Retinal pigment epithelial cell (primary cell): ENCODE measurements at regions not wholly inside any gene's neighbourhood (a gene's known extent, or its start where the extent isn't known, plus 50 kb on each side); places are given as distances from the start of the nearest gene placed in this dataset.

Experiments used
- DNase-seq: peaks from one replicate; pipeline ENCODE4 v3.0.0-alpha.2; 2010; ENCODE audit warnings: low read depth
- H3K4me3 ChIP-seq: 2 replicates; pipeline ENCODE4 v1.5.1; 2011; ENCODE audit warnings: mild to moderate bottlenecking, low read length, control low read depth, moderate library complexity
- TF ChIP-seq, protein P1 (sequence below): conservative IDR thresholded peaks from 2 replicates; pipeline ENCODE4 v1.5.1; 2011; ENCODE audit warnings: low read depth, low read length, control low read depth, inconsistent platforms

DNA sequence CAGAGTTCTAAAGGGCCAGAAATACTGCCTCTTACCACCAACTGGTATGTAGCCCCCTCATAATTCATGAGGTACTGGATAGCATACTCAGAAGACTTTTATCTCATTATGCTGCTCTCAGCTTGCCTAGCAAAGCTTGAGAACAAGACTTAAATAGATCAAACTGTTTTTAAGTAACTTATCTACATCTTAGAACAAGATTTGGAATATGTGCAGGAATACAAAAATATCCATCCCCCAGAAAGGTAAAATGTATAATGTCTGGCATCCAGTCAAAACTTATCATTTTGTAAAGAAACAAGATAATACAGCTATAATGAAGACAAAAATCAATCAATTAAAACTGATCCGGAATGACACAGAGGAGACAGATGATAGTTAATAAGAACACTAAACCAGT, 400.4 kb upstream of the TGFBR2 start:
- no peak overlapping the region for H3K4me3 ChIP-seq
- no peak for DNase-seq
- TF ChIP-seq, protein P1, sequence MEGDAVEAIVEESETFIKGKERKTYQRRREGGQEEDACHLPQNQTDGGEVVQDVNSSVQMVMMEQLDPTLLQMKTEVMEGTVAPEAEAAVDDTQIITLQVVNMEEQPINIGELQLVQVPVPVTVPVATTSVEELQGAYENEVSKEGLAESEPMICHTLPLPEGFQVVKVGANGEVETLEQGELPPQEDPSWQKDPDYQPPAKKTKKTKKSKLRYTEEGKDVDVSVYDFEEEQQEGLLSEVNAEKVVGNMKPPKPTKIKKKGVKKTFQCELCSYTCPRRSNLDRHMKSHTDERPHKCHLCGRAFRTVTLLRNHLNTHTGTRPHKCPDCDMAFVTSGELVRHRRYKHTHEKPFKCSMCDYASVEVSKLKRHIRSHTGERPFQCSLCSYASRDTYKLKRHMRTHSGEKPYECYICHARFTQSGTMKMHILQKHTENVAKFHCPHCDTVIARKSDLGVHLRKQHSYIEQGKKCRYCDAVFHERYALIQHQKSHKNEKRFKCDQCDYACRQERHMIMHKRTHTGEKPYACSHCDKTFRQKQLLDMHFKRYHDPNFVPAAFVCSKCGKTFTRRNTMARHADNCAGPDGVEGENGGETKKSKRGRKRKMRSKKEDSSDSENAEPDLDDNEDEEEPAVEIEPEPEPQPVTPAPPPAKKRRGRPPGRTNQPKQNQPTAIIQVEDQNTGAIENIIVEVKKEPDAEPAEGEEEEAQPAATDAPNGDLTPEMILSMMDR = no peak

DNA sequence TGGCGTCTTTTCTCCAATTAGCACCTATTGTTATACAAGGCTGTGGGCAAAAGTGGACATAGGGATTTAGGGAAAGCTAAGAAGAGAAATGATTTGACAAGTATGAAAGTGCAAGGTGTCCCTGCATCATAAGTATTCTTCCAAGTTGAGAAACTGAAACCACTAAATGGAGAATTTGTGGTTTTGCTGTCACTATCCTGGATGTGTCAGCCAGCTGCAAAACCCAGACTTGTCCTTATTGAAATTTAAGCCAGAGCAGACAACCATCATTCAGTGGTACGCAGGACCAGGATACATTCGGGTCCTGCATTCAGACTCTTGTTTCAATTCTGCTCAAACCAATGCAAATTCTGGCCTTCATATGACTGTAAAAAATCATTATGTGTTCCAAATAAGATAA, 384.8 kb upstream of the TGFBR2 start:
- no peak for DNase-seq
- TF ChIP-seq, protein P1 = no peak
- H3K4me3 ChIP-seq = no peak overlapping the region

DNA sequence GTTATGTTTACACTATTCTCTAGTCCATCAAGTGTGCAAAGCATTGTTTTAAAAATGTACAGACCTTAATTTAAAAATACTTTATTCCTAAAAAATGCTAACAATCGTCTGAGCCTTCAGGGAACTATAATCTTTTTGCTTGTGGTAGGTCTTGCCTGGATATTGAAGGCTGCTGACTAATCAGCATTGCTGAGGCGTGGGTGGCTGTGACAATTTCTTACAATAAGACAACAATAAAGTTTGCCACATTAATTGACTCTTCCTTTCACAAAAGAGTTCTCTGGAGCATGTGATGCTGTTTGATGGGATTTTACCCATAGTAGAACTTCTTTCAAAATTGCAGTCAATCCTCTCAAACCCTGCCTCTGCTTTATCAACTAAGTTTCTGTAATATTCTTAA, 384.0 kb upstream of the TGFBR2 start:
- DNase-seq = no peak
- TF ChIP-seq, protein P1 = no peak
- no peak overlapping the region for H3K4me3 ChIP-seq

DNA sequence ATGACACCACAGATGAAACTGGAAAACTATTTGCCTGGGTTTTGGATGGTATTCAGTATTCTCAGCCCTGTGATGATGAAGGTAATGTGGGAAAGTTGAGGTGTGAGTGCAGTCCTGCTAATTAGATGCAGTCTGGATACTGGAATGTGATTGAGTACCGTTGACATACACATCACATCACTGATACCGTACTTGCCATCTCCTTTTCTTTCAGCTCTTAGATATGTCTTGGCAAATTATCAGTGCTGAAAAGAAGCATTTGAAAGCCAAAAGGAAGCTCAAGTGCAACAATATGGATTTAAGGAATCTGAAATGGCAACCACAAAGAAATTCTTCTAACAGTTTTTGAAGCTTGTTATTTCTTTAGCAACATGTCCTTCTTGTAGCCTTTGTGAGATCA, 381.4 kb upstream of the TGFBR2 start:
- H3K4me3 ChIP-seq = no peak overlapping the region
- no peak for DNase-seq
- TF ChIP-seq, protein P1 = no peak

DNA sequence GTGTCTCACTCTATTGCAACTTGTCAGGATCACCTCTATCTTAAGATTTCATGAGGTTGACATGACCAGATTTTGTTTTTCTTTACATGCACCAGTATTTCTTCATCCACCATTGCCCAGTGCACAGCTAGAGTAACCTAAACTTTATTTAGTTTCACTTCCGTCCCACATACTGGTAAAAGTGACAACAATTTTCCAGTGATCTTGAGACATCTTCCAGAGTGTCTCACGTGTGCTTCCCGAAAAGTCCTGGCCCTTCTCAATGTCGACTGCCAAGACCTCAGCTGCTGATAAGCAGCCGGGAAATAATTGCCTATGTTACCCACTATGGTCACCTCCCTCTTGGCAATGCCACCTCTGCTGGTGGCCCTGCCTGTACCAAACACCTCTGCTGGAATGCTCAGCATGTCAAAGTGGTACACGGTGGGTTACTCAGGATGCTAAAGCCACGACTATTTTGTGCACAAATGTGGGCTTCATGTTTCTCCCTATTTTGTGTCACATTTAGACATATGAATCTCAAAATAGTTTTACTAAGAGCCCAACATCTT, 379.7 kb upstream of the TGFBR2 start:
- TF ChIP-seq, protein P1 = no peak
- H3K4me3 ChIP-seq = no peak overlapping the region
- DNase-seq = no peak

DNA sequence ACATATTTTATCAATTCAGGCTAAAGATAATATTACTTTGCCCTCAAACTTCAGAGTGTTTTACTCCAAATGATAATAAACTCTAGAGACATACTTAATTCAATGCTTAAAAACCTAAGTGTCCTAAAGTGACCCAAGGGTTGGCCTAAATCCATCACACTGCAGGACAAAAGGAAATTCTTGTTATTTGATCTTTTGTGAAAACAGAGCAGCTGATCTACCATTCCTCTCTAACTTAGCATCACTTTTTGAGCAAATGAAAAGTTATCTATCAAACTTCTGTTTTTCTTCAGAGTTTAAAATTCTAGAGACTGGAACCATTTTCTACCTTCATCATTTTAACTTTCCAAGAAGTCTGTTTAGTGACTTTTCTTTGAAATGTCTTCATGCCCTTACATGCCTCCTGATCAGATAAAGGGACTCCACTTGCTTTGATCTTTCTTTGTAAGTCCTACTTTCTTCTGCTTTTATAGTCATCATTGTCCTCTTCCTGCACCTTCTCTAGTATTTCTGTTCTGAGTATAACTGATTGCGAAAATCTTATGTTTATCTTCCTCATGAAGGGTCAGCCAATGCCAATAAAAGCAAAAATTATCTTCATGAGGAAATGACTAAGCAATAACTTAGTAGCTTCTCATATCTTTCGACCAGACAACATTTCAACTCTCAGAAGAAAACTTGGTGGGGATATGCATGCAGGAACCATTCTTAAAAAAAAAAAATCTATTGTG, 378.7 kb upstream of the TGFBR2 start:
- no peak overlapping the region for H3K4me3 ChIP-seq
- TF ChIP-seq, protein P1 = no peak
- DNase-seq = no peak

DNA sequence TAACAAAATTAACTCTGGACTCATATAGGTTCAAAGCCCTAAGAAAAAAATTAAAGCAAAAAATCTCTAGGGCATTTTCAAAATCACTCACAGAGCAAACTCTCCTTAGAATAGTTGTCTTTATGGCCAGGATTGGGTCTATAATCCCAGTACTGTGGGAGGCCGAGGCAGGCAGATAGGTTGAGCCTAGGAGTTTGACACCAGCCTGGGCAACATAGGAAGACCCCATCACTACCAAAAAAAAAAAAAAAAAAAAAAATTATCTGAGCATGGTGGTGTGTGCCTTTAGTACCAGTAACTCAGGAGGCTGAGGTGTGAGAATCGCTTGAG, 378.1 kb upstream of the TGFBR2 start:
- no peak overlapping the region for H3K4me3 ChIP-seq
- TF ChIP-seq, protein P1 = no peak
- no peak for DNase-seq
